Neural progenitor cell (in vitro differentiated cells): ENCODE measurements at regions not wholly inside any gene's neighbourhood (a gene's known extent, or its start where the extent isn't known, plus 50 kb on each side); places are given as distances from the start of the nearest gene placed in this dataset.
A peak's percentile ranks its signal among the peaks of the same experiment; 100 is the strongest.

ENCODE experiments used
- DNase-seq: peaks from one replicate; pipeline ENCODE4 v3.0.0-alpha.2; 2016; ENCODE audit warnings: low spot score
- H2AFZ ChIP-seq: fragments of 200-600 bp; sonication (generic); replicated peaks from 2 replicates; pipeline ENCODE4 v1.6.1; 2016; ENCODE audit warnings: antibody characterized with exemption
- H3F3A ChIP-seq: fragments of 200-600 bp; sonication (generic); 2 replicates; pipeline ENCODE4 v1.6.1; 2016; ENCODE audit warnings: antibody characterized with exemption, low read depth
- H3K27ac ChIP-seq: fragments of 200-600 bp; sonication (generic); 2 replicates; pipeline ENCODE4 v1.5.1; 2016; ENCODE audit warnings: mild to moderate bottlenecking
- H3K27me3 ChIP-seq: fragments of 200-600 bp; sonication (generic); 2 replicates; pipeline ENCODE4 v1.6.1; 2016; ENCODE audit warnings: mild to moderate bottlenecking, moderate library complexity
- H3K36me3 ChIP-seq: fragments of 200-600 bp; sonication (generic); 2 replicates; pipeline ENCODE4 v1.5.1; 2016
- H3K4me1 ChIP-seq: fragments of 200-600 bp; sonication (generic); 2 replicates; pipeline ENCODE4 v1.6.1; 2016; ENCODE audit warnings: mixed run types
- H3K4me2 ChIP-seq: fragments of 200-600 bp; sonication (generic); 2 replicates; pipeline ENCODE4 v1.6.1; 2016
- H3K4me3 ChIP-seq: fragments of 200-600 bp; sonication (generic); 2 replicates; pipeline ENCODE4 v1.5.1; 2016
- H3K79me2 ChIP-seq: fragments of 200-600 bp; sonication (generic); 2 replicates; pipeline ENCODE4 v1.6.1; 2016; ENCODE audit warnings: low read depth
- H3K9ac ChIP-seq: fragments of 200-600 bp; sonication (generic); 2 replicates; pipeline ENCODE4 v1.6.1; 2016
- H3K9me3 ChIP-seq: fragments of 200-600 bp; sonication (generic); 2 replicates; pipeline ENCODE4 v1.5.1; 2016; ENCODE audit warnings: low read depth
- H4K20me1 ChIP-seq: fragments of 200-600 bp; sonication (generic); 2 replicates; pipeline ENCODE4 v1.6.1; 2016; ENCODE audit warnings: low read depth
- H3K27ac Mint-ChIP-seq: 3 replicates; pipeline ENCODE4 v1.8.0; 2021; ENCODE audit warnings: mixed read lengths
- H3K27me3 Mint-ChIP-seq: 2 replicates; pipeline ENCODE4 v1.8.0; 2022; ENCODE audit warnings: low read depth, mild to moderate bottlenecking, inconsistent platforms, moderate library complexity, mixed read lengths; ENCODE audit not compliant: insufficient read depth
- H3K36me3 Mint-ChIP-seq: 3 replicates; pipeline ENCODE4 v1.8.0; 2021; ENCODE audit warnings: mixed read lengths
- H3K4me1 Mint-ChIP-seq: 3 replicates; pipeline ENCODE4 v1.8.0; 2021; ENCODE audit warnings: mixed read lengths
- H3K4me3 Mint-ChIP-seq: 3 replicates; pipeline ENCODE4 v1.8.0; 2021; ENCODE audit warnings: mild to moderate bottlenecking, moderate library complexity, mixed read lengths
- H3K9me3 Mint-ChIP-seq: 3 replicates; pipeline ENCODE4 v1.8.0; 2020; ENCODE audit warnings: mixed read lengths
- EZH2 ChIP-seq: fragments of 200-600 bp; sonication (generic); IDR thresholded peaks from 2 replicates; pipeline ENCODE4 v1.6.1; 2017; ENCODE audit warnings: antibody characterized with exemption, mild to moderate bottlenecking, moderate library complexity
- EZH2phosphoT487 ChIP-seq: fragments of 200-600 bp; sonication (generic); IDR thresholded peaks from 2 replicates; pipeline ENCODE4 v1.6.1; 2017; ENCODE audit warnings: antibody characterized with exemption
- TF ChIP-seq, protein P1 (sequence below): fragments of 200-600 bp; sonication (generic); IDR thresholded peaks from 2 replicates; pipeline ENCODE4 v1.5.1; 2017; ENCODE audit warnings: antibody characterized with exemption, mild to moderate bottlenecking

- no peak overlapping the region for H3K4me2 ChIP-seq
- no peak for DNase-seq
These were observed 91.4 kb upstream of the TAF1B start for GRCh38 chr2:9751831-9752230.

GRCh38 chr2:9752441-9753275, 90.6 kb upstream of the TAF1B start:
- no peaks in the 10 kb centered on the region for H3K36me3 ChIP-seq
- H4K20me1 ChIP-seq: no peaks in the 10 kb centered on the region
- H3K27ac ChIP-seq: no peak overlapping the region
- TF ChIP-seq, protein P1, sequence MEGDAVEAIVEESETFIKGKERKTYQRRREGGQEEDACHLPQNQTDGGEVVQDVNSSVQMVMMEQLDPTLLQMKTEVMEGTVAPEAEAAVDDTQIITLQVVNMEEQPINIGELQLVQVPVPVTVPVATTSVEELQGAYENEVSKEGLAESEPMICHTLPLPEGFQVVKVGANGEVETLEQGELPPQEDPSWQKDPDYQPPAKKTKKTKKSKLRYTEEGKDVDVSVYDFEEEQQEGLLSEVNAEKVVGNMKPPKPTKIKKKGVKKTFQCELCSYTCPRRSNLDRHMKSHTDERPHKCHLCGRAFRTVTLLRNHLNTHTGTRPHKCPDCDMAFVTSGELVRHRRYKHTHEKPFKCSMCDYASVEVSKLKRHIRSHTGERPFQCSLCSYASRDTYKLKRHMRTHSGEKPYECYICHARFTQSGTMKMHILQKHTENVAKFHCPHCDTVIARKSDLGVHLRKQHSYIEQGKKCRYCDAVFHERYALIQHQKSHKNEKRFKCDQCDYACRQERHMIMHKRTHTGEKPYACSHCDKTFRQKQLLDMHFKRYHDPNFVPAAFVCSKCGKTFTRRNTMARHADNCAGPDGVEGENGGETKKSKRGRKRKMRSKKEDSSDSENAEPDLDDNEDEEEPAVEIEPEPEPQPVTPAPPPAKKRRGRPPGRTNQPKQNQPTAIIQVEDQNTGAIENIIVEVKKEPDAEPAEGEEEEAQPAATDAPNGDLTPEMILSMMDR: no peak
- no peak for TF ChIP-seq EZH2
- TF ChIP-seq EZH2phosphoT487: no peak
- H3K9ac ChIP-seq: no peak overlapping the region
- no peak overlapping the region for H2AFZ ChIP-seq
- no peak for DNase-seq
- no peaks in the 10 kb centered on the region for H3K9me3 ChIP-seq
- peaks cover 60% of the 10 kb centered on the region for H3K4me1 Mint-ChIP-seq
- no peaks in the 10 kb centered on the region for H3K79me2 ChIP-seq
- H3K9me3 Mint-ChIP-seq: peaks cover 6% of the 10 kb centered on the region
- H3K4me2 ChIP-seq: no peak overlapping the region
- H3K27me3 Mint-ChIP-seq: peaks cover 17% of the 10 kb centered on the region
- H3K36me3 Mint-ChIP-seq: no peaks in the 10 kb centered on the region
- H3K4me3 Mint-ChIP-seq: peak overlapping the region; percentile 77
- H3K4me3 ChIP-seq: no peak overlapping the region
- H3K27ac Mint-ChIP-seq: peak overlapping the region; percentile 93
- peaks cover 26% of the 10 kb centered on the region for H3K4me1 ChIP-seq
- H3F3A ChIP-seq: no peaks in the 10 kb centered on the region
- H3K27me3 ChIP-seq: peaks cover 9% of the 10 kb centered on the region

More at GRCh38 chr2:9751831-9752230, 91.4 kb upstream of the TAF1B start:
- TF ChIP-seq, protein P1: no peak
- no peak for TF ChIP-seq EZH2
- TF ChIP-seq EZH2phosphoT487: no peak
- H3K9me3 ChIP-seq: no peaks in the 10 kb centered on the region
- H2AFZ ChIP-seq: no peak overlapping the region
- no peaks in the 10 kb centered on the region for H3K79me2 ChIP-seq
- H3K27me3 ChIP-seq: peaks cover 4% of the 10 kb centered on the region
- Mint-ChIP-seq H3K27ac (no peak overlapping the region), H3K4me1 (peaks cover 57% of the 10 kb centered on the region), H3K4me3 (peak overlapping the region; percentile 24), H3K36me3 (no peaks in the 10 kb centered on the region), H3K27me3 (peaks cover 17% of the 10 kb centered on the region), H3K9me3 (peaks cover 6% of the 10 kb centered on the region)
- no peaks in the 10 kb centered on the region for H4K20me1 ChIP-seq
- H3K36me3 ChIP-seq: no peaks in the 10 kb centered on the region
- H3F3A ChIP-seq: no peaks in the 10 kb centered on the region
- no peak overlapping the region for H3K4me3 ChIP-seq
- no peak overlapping the region for H3K27ac ChIP-seq
- H3K9ac ChIP-seq: no peak overlapping the region
- H3K4me1 ChIP-seq: peaks cover 18% of the 10 kb centered on the region

- Histone ChIP-seq H2AFZ (no peak overlapping the region), H3K9me3 (no peaks in the 10 kb centered on the region), H3K9ac (no peak overlapping the region)
These were observed 90.0 kb upstream of the TAF1B start for GRCh38 chr2:9753276-9753600.

More at GRCh38 chr2:9753276-9753600, 90.0 kb upstream of the TAF1B start:
- peak; percentile 42 for DNase-seq
- Mint-ChIP-seq H3K27me3 (peaks cover 17% of the 10 kb centered on the region), H3K36me3 (no peaks in the 10 kb centered on the region), H3K9me3 (peaks cover 6% of the 10 kb centered on the region), H3K4me3 (peak overlapping the region; percentile 77), H3K27ac (peak overlapping the region; percentile 93), H3K4me1 (peaks cover 61% of the 10 kb centered on the region)
- no peaks in the 10 kb centered on the region for H4K20me1 ChIP-seq
- H3K27me3 ChIP-seq: peaks cover 12% of the 10 kb centered on the region
- H3K27ac ChIP-seq: no peak overlapping the region
- H3K4me3 ChIP-seq: no peak overlapping the region
- H3K36me3 ChIP-seq: no peaks in the 10 kb centered on the region
- no peaks in the 10 kb centered on the region for H3F3A ChIP-seq
- TF ChIP-seq EZH2 (no peak), EZH2phosphoT487 (no peak)
- TF ChIP-seq, protein P1: no peak
- no peaks in the 10 kb centered on the region for H3K79me2 ChIP-seq
- peaks cover 32% of the 10 kb centered on the region for H3K4me1 ChIP-seq
- H3K4me2 ChIP-seq: no peak overlapping the region
